Keratinocyte (primary cell): ENCODE measurements at regions not wholly inside any gene's neighbourhood (a gene's known extent, or its start where the extent isn't known, plus 50 kb on each side); places are given as distances from the start of the nearest gene placed in this dataset.
"Not testable (repeated sequence)": the region's sequence is repeated elsewhere in the genome, so short reads cannot be mapped to it uniquely, and the experiment has no call there.

Experiments used
- DNase-seq: peaks from one replicate; pipeline ENCODE4 v3.0.0-alpha.2; 2011; ENCODE audit warnings: low read depth, missing footprints, low spot score
- FAIRE-seq: peaks from 2 replicates; lab custom pipeline; 2011; peaks lifted over from hg19 to GRCh38; lab: Jason Lieb, UNC
- H2AFZ ChIP-seq: 2 replicates; pipeline ENCODE4 v1.6.0; 2012; ENCODE audit warnings: low read length, control low read depth, inconsistent platforms; ENCODE audit not compliant: control insufficient read depth
- H3K27ac ChIP-seq: 2 replicates; pipeline ENCODE4 v1.5.1; 2011; ENCODE audit warnings: low read length; ENCODE audit not compliant: control insufficient read depth, insufficient read depth
- H3K27me3 ChIP-seq: 3 replicates; pipeline ENCODE4 v1.6.0; 2011; ENCODE audit warnings: low read length; ENCODE audit not compliant: control insufficient read depth, insufficient read depth; ENCODE audit errors: extremely low read depth
- H3K36me3 ChIP-seq, 2 experiments: 2 replicates in 1 of 2; 3 replicates in 1 of 2; pipeline ENCODE4 v1.5.1; 2011; ENCODE audit warnings: low read length in 2 of 2, mild to moderate bottlenecking in 1 of 2; ENCODE audit not compliant: control insufficient read depth in 2 of 2, insufficient read depth in 2 of 2; ENCODE audit errors: extremely low read depth in 1 of 2
- H3K4me1 ChIP-seq: 3 replicates; pipeline ENCODE4 v1.5.1; 2011; ENCODE audit warnings: low read length; ENCODE audit not compliant: control insufficient read depth, insufficient read depth; ENCODE audit errors: extremely low read depth
- H3K4me2 ChIP-seq: 3 replicates; pipeline ENCODE4 v1.6.0; 2011; ENCODE audit warnings: low read depth, low read length; ENCODE audit not compliant: control insufficient read depth, insufficient read depth; ENCODE audit errors: extremely low read depth
- H3K4me3 ChIP-seq, 3 experiments: fragments of 200-600 bp in 1 of 3; sonication (generic) in 1 of 3; 2 replicates in 2 of 3; 3 replicates in 1 of 3; pipeline ENCODE4 v1.5.1; 2011 to 2016; ENCODE audit warnings: low read length in 3 of 3, mild to moderate bottlenecking in 3 of 3, control low read depth in 2 of 3, inconsistent platforms in 1 of 3, low read depth in 1 of 3, mixed read lengths in 1 of 3, mixed run types in 1 of 3, moderate library complexity in 1 of 3; ENCODE audit not compliant: control insufficient read depth in 2 of 3, insufficient read depth in 2 of 3; ENCODE audit errors: extremely low read depth in 1 of 3
- H3K79me2 ChIP-seq: 2 replicates; pipeline ENCODE4 v1.6.0; 2012; ENCODE audit warnings: low read length; ENCODE audit not compliant: control insufficient read depth, insufficient read depth
- H3K9ac ChIP-seq: 3 replicates; pipeline ENCODE4 v1.6.0; 2011; ENCODE audit warnings: low read length; ENCODE audit not compliant: control insufficient read depth, insufficient read depth; ENCODE audit errors: extremely low read depth
- H3K9me1 ChIP-seq: 3 replicates; pipeline ENCODE4 v1.6.0; 2011; ENCODE audit warnings: low read length; ENCODE audit not compliant: control insufficient read depth, insufficient read depth; ENCODE audit errors: extremely low read depth
- H3K9me3 ChIP-seq: 2 replicates; pipeline ENCODE4 v1.5.1; 2012; ENCODE audit warnings: low read depth, low read length; ENCODE audit not compliant: control insufficient read depth
- H4K20me1 ChIP-seq: 3 replicates; pipeline ENCODE4 v1.6.0; 2011; ENCODE audit warnings: low read length; ENCODE audit not compliant: control insufficient read depth, insufficient read depth; ENCODE audit errors: extremely low read depth
- EZH2 ChIP-seq: IDR thresholded peaks from one replicate; pipeline ENCODE4 v1.6.1; 2012; ENCODE audit warnings: inconsistent platforms, mild to moderate bottlenecking, low read length, moderate library complexity
- dilution Hi-C: fragments of 300-500 bp; cut with MboI; formaldehyde crosslinking; loops from one replicate; pipeline ENCODE4 v1.7.0; 2020; ENCODE audit warnings: low sequenced_read_pairs; ENCODE audit not compliant: extremely low pct_ligation_motif_present
- TF ChIP-seq, protein P1 (sequence below), 3 experiments: IDR thresholded peaks in 1 of 3; conservative IDR thresholded peaks in 1 of 3; optimal IDR thresholded peaks in 1 of 3; 2 replicates in 2 of 3; 3 replicates in 1 of 3; pipeline versions ENCODE3 to v1.5.1; 2011; ENCODE audit warnings: low read length in 3 of 3, mild to moderate bottlenecking in 3 of 3, moderate library complexity in 2 of 3, control low read depth in 1 of 3, inconsistent platforms in 1 of 3; ENCODE audit not compliant: insufficient read depth in 2 of 3; ENCODE audit errors: extremely low read depth in 1 of 3

DNA sequence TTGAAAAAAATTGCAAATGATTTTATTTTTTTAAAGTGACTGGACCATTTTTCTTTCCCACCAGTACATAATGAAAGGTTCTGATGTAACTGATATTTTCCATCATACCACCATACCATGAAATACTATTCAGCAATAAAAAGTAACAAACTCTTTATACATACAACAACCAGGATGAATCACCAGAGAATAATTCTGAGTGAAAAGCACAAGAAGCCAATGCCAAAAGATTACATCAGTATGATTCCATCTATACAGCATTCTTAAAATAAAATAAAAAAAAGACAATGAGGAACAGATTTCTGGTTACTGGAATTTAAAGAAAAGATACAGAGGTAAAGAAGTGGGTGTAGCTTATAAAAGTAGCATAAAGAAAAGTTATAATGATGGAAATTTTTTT is 423.7 kb upstream of the ST8SIA4 start:
- no peaks in the 10 kb centered on the region for H3K36me3 ChIP-seq
- no peaks in the 10 kb centered on the region for H3K9me1 ChIP-seq
- no peaks in the 10 kb centered on the region for H3K79me2 ChIP-seq
- no peak for DNase-seq
- dilution Hi-C loops = no loop called here
- no peak overlapping the region for H3K4me2 ChIP-seq
- no peak overlapping the region for H3K27ac ChIP-seq
- no peak for FAIRE-seq
- no peak overlapping the region for H2AFZ ChIP-seq
- H3K9ac ChIP-seq = no peak overlapping the region
- H4K20me1 ChIP-seq = no peaks in the 10 kb centered on the region
- H3K9me3 ChIP-seq = no peaks in the 10 kb centered on the region
- TF ChIP-seq, protein P1, sequence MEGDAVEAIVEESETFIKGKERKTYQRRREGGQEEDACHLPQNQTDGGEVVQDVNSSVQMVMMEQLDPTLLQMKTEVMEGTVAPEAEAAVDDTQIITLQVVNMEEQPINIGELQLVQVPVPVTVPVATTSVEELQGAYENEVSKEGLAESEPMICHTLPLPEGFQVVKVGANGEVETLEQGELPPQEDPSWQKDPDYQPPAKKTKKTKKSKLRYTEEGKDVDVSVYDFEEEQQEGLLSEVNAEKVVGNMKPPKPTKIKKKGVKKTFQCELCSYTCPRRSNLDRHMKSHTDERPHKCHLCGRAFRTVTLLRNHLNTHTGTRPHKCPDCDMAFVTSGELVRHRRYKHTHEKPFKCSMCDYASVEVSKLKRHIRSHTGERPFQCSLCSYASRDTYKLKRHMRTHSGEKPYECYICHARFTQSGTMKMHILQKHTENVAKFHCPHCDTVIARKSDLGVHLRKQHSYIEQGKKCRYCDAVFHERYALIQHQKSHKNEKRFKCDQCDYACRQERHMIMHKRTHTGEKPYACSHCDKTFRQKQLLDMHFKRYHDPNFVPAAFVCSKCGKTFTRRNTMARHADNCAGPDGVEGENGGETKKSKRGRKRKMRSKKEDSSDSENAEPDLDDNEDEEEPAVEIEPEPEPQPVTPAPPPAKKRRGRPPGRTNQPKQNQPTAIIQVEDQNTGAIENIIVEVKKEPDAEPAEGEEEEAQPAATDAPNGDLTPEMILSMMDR (optimal IDR thresholded peaks at IDR 0.05 in 1 of 3, IDR thresholded peaks at IDR 0.05 in 1 of 3, conservative IDR thresholded peaks at IDR 0.05 in 1 of 3; ENCODE audit: extremely low read depth in 1 of 3, insufficient read depth in 2 of 3, low read length in 3 of 3) = no peak
- no peak for TF ChIP-seq EZH2
- H3K27me3 ChIP-seq = no peaks in the 10 kb centered on the region
- H3K4me3 ChIP-seq = no peak overlapping the region
- H3K4me1 ChIP-seq = no peaks in the 10 kb centered on the region

DNA sequence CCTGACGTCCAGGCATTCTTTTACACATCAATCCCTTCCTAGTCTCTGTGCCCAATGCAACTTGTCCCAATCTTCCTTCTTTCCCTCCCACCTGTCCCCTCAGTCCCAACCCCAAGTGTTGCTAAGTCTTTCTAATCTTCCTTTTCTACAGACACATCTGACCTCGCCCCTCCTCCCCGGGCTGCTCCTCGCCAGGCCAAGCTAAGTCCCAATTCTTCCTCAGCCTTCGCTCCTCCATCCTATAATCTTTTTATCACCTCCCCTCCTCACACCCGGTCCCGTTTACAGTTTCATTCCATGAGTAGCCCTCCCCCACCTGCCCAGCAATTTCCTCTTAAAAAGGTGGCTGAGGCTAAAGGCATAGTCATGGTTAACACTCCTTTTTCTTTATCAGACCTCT is 413.3 kb upstream of the ST8SIA4 start:
- dilution Hi-C loops, H3K4me3 ChIP-seq: not testable (repeated sequence)

DNA sequence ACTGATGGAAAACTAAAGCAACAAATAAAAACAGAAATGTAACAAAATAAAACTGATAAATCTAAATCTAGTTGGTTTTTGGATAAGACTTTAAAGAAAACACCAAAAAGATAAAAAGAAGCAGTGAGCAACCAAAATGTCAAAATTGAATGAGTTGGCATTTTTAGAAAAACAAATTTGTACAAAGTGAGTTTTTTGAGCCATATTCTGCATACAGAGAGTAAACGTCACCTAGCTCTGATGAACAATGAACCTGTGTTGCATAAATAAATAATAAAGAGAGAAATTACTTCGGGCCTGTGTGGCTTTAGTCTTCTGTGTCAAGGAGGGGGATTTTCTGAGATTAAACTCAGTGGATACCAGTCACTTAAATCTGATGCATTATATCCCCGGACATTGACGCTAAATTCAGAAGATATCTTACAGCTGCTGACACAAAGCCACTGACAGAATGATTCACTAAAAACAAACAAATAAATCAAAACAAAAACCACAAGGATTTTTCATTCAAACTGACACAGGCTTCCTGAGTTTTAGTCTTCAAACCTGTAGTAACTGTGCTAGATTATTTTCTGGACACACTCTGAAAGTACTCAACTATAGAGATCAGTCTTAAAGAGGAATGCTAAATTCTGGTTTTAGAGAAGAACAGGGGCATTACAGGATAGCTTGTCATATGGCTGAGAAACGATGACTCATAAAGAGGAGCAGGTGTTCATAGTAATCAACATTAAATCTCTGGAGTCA is 403.5 kb upstream of the ST8SIA4 start:
- DNase-seq (no peak), FAIRE-seq (no peak)
- Histone ChIP-seq H3K27me3 (no peaks in the 10 kb centered on the region), H3K4me1 (no peaks in the 10 kb centered on the region), H3K27ac (no peak overlapping the region), H4K20me1 (no peaks in the 10 kb centered on the region), H3K79me2 (no peaks in the 10 kb centered on the region), H3K9ac (no peak overlapping the region), H3K9me3 (no peaks in the 10 kb centered on the region), H3K9me1 (no peaks in the 10 kb centered on the region), H3K4me3 (no peak overlapping the region), H2AFZ (no peak overlapping the region), H3K36me3 (no peaks in the 10 kb centered on the region), H3K4me2 (no peak overlapping the region)
- dilution Hi-C loops = no loop called here
- no peak for TF ChIP-seq EZH2
- TF ChIP-seq, protein P1 (optimal IDR thresholded peaks at IDR 0.05 in 1 of 3, IDR thresholded peaks at IDR 0.05 in 1 of 3, conservative IDR thresholded peaks at IDR 0.05 in 1 of 3; ENCODE audit: extremely low read depth in 1 of 3, insufficient read depth in 2 of 3, low read length in 3 of 3) = no peak

More for the DNA sequence above, 413.3 kb upstream of the ST8SIA4 start:
- not testable (repeated sequence) for DNase-seq, H3K27me3 ChIP-seq, H3K9me1 ChIP-seq, H4K20me1 ChIP-seq, FAIRE-seq, H3K9me3 ChIP-seq, H3K79me2 ChIP-seq, H2AFZ ChIP-seq, H3K9ac ChIP-seq, H3K27ac ChIP-seq, H3K4me1 ChIP-seq, H3K36me3 ChIP-seq, H3K4me2 ChIP-seq
